ENCODE measurements at regions not wholly inside any gene's neighbourhood (a gene's known extent, or its start where the extent isn't known, plus 50 kb on each side); places are given as distances from the start of the nearest gene placed in this dataset.
A peak's percentile ranks its signal among the peaks of the same experiment; 100 is the strongest.

- DNase-seq, result peak; percentile 38
Observed at GRCh38 chrX:109843963-109844751, 111.1 kb upstream of the ACSL4 start.

- no peak for DNase-seq
Observed at GRCh38 chrX:109844986-109845385, 111.9 kb upstream of the ACSL4 start.

GRCh38 chrX:109845996-109846395, 112.9 kb upstream of the ACSL4 start:
- no peak for DNase-seq

DNA sequence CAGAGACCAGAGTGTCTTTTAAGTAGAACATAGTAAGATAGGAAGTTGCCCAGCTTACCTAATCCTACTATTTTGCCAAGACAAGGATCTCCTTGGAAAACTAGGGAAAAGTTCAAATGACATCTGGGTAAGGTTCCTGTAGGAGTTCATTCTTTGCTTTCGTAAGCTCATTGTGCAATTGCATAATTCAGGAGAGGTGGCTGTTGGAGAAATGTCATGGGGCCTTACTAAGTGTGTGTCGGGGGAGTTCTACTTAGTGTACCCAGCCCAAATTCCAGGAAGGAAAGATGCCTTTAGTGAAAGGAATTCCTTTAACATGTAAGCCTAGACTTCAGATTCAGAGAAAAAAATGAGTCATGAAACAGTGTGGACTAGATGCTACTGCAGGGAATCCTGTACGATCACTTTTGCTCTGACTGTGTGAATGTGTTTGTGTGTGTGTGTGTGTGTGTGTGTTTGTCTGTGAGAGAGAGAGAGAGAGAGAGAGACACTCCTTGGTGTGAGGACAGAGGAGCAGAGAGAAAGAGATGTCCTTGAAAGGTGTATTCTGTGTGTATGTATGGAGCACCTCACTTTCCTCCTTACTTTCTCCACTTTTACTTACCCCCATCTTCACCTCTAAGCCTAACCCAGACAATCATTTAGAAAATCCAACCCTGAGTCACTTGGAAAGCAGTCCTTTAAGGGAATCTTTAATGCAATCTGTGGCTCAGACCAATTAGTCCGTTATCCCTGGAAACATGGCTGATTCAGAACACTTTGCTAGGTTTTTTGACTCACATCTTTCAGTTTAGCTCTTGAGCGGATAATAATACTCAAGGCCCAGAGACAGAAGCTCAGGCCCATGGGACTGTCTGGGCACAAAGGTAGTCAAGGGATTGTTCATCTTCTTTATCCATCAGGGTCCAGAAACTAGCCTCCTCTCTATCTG, 114.5 kb upstream of the ACSL4 start:
- DNase-seq, result no peak

DNA sequence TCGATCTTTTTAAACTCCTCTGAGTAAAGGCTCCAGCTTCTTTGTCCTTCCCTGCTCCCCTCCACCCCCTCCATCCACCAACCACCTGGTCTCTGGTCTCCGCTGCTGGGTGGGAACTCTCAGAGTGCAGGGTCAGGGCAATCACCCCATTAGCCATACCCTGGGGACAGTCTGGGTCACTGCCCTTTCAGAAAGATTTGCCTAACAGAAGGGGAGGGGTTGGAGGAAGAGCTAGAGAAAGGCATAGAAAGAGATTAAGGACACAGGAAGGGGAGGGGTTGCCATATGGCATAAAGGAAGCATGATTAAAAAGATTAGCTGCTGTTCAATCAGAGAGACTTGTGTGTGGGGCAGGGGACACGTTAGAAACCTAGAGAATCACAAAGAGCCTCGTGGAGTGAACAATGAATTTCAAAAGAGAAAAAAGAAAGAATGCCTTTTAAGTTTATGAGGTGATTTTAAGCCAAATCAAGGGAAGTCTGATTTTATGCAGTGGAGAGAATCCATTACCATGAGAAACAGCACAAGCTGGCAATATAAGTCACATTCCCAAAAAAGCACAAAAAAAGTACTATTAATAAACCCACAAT, 115.5 kb upstream of the ACSL4 start:
- no peak for DNase-seq

DNA sequence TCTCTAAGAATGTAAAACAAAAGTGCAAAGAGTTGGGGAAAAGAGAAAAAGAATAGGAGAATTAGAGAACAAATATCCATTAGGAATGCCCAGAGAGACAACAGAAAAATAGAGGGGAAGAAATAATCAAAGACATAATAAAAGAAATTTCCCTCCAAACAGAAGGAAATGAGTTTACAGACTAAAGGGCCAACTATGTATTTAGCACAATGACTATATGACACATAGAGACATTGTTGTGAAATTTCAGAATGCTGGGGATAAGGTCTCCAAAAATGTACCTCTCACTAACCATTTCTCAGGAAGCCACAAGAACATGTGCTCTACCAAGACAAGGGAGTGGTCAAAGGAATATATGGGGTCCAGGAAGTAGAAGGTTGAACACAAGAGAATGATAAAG, 121.0 kb upstream of the ACSL4 start:
- DNase-seq, result no peak

- no peak for DNase-seq
Observed at GRCh38 chrX:109855501-109855900, 122.4 kb upstream of the ACSL4 start.

DNA sequence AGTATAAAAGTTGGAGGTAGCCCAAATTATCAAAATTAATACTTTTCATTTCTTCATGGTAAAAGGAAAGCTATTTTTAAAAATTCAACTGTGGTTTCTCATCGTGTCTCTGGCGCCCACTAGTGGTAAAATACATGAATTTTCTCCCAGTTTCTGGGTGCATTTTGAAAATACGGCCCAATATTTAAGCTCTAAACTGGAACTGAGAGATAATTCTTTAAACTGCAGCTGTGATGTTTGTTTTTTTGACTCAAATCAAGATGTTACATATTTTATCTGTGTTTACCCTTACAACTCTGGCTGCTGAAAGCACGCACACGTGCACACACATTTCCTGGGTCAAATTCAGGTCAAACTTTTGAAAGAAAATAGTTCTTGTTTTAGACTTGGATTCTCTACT, 123.9 kb upstream of the ACSL4 start:
- DNase-seq, result no peak

GRCh38 chrX:109857584-109858228, 124.6 kb upstream of the ACSL4 start:
- DNase-seq, result no peak

DNA sequence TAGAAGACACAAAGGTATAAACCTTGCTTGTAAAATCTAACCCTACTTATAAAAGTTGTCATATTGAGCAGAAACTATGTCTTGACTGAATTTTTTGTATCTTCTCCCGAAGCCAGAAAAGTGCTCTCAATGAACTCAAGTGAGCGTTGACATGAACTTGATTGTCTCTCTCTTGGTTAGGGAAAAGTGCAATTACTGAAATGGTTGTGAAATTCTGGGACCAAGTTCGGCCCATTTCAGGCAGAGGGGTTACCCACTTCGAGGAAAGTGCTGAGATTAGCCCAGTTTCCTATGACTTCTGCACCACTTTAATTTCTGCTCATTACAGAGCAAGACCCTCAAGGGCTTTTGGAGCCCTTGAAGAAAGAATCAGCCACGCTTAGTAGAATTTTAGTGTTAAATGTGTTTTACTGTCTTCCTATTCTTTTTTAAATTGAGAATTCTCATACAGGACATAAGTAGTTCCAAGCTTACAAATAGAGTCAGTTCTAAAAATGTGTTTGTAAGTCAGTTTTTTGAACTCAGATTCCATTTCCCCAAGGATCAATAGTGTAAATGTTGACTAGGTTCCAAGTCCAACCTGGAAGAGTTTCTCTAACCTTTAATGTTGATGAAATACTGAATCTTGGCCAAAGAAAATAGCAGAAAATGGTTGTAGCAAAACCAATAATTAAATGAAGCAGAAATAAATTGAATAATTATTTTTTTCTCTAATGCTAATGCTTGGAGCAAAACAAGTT, 125.7 kb upstream of the ACSL4 start:
- no peak for DNase-seq

- no peak for DNase-seq
Observed at GRCh38 chrX:109859651-109860050, 126.6 kb upstream of the ACSL4 start.

DNA sequence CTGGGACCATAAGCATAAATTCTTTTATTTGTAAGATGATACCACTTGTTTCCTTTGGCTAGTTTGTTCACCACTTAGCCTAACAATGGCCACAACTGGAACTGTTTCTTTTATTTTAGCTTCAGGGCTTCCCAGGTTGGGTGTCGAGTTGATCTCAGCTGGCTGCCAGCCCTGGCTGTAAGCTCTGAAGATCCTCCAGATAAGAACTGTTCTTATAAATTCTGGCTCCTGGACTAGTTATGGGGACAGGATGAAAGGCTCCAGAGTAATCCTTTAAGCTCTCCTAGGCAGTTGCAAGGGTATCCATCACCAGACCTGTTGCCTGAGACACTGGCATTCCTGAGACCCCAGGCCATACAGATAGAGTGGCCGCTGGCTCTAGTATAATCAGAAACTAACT, 129.4 kb upstream of the ACSL4 start:
- no peak for DNase-seq

- DNase-seq, result no peak
Observed at GRCh38 chrX:109863811-109864210, 130.8 kb upstream of the ACSL4 start.

DNA sequence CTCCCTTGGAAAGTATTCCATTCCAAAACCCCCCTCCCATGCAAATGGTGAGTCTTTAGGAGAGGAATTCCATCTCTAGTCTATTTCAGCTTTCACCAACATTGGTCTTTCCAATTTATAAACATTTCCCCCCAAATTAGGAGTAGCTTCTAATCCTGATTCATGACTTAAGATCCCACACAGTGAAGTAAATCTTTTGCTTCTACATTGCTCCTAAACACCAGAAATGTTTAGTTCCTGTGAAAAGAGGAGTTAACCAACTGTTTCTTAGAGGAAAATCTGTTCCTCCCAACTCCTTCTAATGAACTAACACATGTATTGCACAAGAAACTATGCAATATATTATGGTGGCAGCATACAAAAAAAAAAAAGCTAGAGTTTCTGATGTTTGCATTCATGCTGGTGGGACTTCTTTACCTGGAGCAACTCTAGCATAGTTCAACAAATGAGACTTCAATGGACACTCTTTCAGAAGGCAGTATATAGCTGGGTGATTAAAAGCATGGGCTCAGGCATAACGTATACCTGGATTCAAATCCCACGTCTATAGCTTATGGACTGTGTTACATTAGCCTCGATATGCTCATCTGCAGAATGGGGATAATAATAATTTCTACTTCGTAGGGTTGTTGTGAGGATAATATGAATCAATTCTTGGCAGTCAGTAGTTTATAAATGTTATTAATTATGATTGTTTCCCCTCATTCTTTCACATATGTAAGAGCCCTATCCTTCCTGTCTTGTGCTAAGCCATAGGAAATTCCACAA, 131.6 kb upstream of the TMEM164 start:
- no peak for DNase-seq

GRCh38 chrX:109872021-109872732, 130.7 kb upstream of the TMEM164 start:
- DNase-seq, result no peak

- no peak for DNase-seq
Observed at GRCh38 chrX:109873574-109873973, 129.3 kb upstream of the TMEM164 start.

GRCh38 chrX:109873983-109874382, 128.9 kb upstream of the TMEM164 start:
- no peak for DNase-seq

DNA sequence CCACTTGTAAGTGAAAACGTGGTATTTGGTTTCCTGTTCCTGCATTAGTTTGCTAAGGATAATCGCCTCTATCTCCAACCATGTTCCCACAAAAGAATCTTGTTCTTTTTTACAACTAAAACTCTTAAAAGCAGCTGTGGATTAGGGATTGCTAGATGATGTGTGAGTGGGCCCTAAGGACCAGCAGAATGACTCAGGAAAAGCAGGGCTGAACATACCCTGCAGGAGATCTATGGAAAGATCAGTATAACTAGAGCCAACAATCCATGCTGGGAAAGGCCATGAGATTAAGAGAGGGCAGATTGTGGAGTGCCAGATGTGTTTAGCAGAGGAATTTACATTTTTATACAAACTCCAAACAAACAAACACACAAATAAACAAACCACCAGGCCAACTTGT, 128.4 kb upstream of the TMEM164 start:
- DNase-seq, result no peak

DNA sequence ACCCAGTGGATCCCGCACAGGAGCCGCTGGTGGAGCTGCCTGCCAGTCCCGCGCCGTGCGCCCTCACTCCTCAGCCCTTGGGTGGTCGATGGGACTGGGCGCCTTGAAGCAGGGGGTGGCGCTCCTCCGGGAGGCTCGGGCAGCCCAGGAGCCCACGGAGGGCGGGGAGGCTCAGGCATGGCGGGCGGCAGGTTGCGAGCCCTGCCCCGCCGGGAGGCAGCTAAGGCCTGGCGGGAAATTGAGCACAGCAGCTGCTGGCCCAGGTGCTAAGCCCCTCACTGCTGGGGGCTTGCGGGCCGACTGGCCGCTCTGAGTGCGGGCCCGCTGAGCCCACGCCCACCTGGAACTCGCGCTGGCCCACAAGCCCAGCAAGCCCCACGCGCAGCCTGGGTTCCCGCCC, 127.1 kb upstream of the TMEM164 start:
- DNase-seq, result no peak

- DNase-seq, result no peak
Observed at GRCh38 chrX:109878236-109878635, 124.7 kb upstream of the TMEM164 start.

Measured in left kidney (tissue), 1 donor.